Loucy (cell line): ENCODE measurements at regions not wholly inside any gene's neighbourhood (a gene's known extent, or its start where the extent isn't known, plus 50 kb on each side); places are given as distances from the start of the nearest gene placed in this dataset.

Source experiments
- H2AFZ ChIP-seq: fragments of 200-600 bp; sonication (generic); 2 replicates; pipeline ENCODE4 v1.6.0; 2016; ENCODE audit warnings: antibody characterized with exemption, mild to moderate bottlenecking, low read length, moderate library complexity
- H3F3A ChIP-seq: fragments of 200-600 bp; 2 replicates; pipeline ENCODE4 v1.6.0; 2016; ENCODE audit warnings: antibody characterized with exemption, low read depth, mild to moderate bottlenecking
- H3K27me3 ChIP-seq: fragments of 200-600 bp; sonication (generic); 2 replicates; pipeline ENCODE4 v1.6.1; 2014; ENCODE audit warnings: low read length, mild to moderate bottlenecking; ENCODE audit not compliant: insufficient read depth, poor library complexity, severe bottlenecking
- H3K36me3 ChIP-seq: fragments of 200-600 bp; sonication (generic); 2 replicates; pipeline ENCODE4 v1.6.1; 2016; ENCODE audit warnings: low read length; ENCODE audit not compliant: insufficient read depth
- H3K4me1 ChIP-seq: fragments of 200-600 bp; sonication (generic); 2 replicates; pipeline ENCODE4 v1.5.1; 2014; ENCODE audit warnings: low read length, mild to moderate bottlenecking; ENCODE audit not compliant: insufficient read depth, poor library complexity, severe bottlenecking
- H3K4me2 ChIP-seq: fragments of 200-600 bp; sonication (generic); 2 replicates; pipeline ENCODE4 v1.6.0; 2014; ENCODE audit warnings: antibody characterized with exemption, low read length, low read depth, mild to moderate bottlenecking; ENCODE audit not compliant: poor library complexity, severe bottlenecking
- H3K4me3 ChIP-seq: fragments of 200-600 bp; sonication (generic); 2 replicates; pipeline ENCODE4 v1.5.1; 2014; ENCODE audit warnings: low read length, mild to moderate bottlenecking, mixed read lengths; ENCODE audit not compliant: poor library complexity, severe bottlenecking
- H3K79me2 ChIP-seq: fragments of 200-600 bp; sonication (generic); 2 replicates; pipeline ENCODE4 v1.6.1; 2014; ENCODE audit warnings: low read length; ENCODE audit not compliant: insufficient read depth
- H3K9ac ChIP-seq: fragments of 200-600 bp; sonication (generic); 2 replicates; pipeline ENCODE4 v1.6.0; 2014; ENCODE audit warnings: mild to moderate bottlenecking, low read depth, low read length, moderate library complexity; ENCODE audit not compliant: poor library complexity, severe bottlenecking
- H3K9me2 ChIP-seq: fragments of 200-600 bp; sonication (generic); replicated peaks from 2 replicates; pipeline ENCODE4 v1.6.1; 2016; ENCODE audit warnings: low read depth, low read length, mixed read lengths
- H3K9me3 ChIP-seq: fragments of 200-600 bp; sonication (generic); 2 replicates; pipeline ENCODE4 v1.6.1; 2014; ENCODE audit warnings: mild to moderate bottlenecking, antibody characterized with exemption, low read length, low read depth; ENCODE audit not compliant: insufficient read depth
- H4K20me1 ChIP-seq: fragments of 200-600 bp; sonication (generic); 2 replicates; pipeline ENCODE4 v1.6.0; 2014; ENCODE audit warnings: antibody characterized with exemption, low read length, mild to moderate bottlenecking; ENCODE audit not compliant: insufficient read depth, poor library complexity, severe bottlenecking
- CTCF ChIP-seq: fragments of 200-600 bp; sonication (generic); conservative IDR thresholded peaks from 2 replicates; pipeline ENCODE4 v1.5.1; 2014; ENCODE audit warnings: mild to moderate bottlenecking, antibody characterized with exemption, low read length
- EZH2phosphoT487 ChIP-seq: fragments of 200-600 bp; IDR thresholded peaks from 2 replicates; pipeline ENCODE4 v1.6.1; 2018; ENCODE audit warnings: antibody characterized with exemption, mild to moderate bottlenecking, moderate library complexity, borderline replicate concordance

- Histone ChIP-seq H3K9me2 (no peaks in the 10 kb centered on the region), H2AFZ (no peak overlapping the region), H3K27me3 (no peaks in the 10 kb centered on the region), H3F3A (no peaks in the 10 kb centered on the region), H3K4me1 (peaks cover 9% of the 10 kb centered on the region), H3K79me2 (no peaks in the 10 kb centered on the region), H3K4me2 (no peak overlapping the region), H3K9me3 (no peaks in the 10 kb centered on the region), H4K20me1 (no peaks in the 10 kb centered on the region), H3K9ac (no peak overlapping the region), H3K4me3 (no peak overlapping the region), H3K36me3 (no peaks in the 10 kb centered on the region)
- no peak for TF ChIP-seq CTCF
- TF ChIP-seq EZH2phosphoT487, result no peak
Observed at GRCh38 chr1:53378061-53378460, 50.2 kb upstream of the LRP8 start.

- H3F3A ChIP-seq, result no peaks in the 10 kb centered on the region
- no peak overlapping the region for H3K4me2 ChIP-seq
- H3K9ac ChIP-seq, result no peak overlapping the region
- no peaks in the 10 kb centered on the region for H4K20me1 ChIP-seq
- peaks cover 9% of the 10 kb centered on the region for H3K4me1 ChIP-seq
- no peaks in the 10 kb centered on the region for H3K36me3 ChIP-seq
- H3K79me2 ChIP-seq, result no peaks in the 10 kb centered on the region
- H3K4me3 ChIP-seq, result no peak overlapping the region
- no peak for TF ChIP-seq EZH2phosphoT487
- TF ChIP-seq CTCF, result no peak
- no peaks in the 10 kb centered on the region for H3K9me3 ChIP-seq
- no peaks in the 10 kb centered on the region for H3K27me3 ChIP-seq
- H2AFZ ChIP-seq, result no peak overlapping the region
- no peaks in the 10 kb centered on the region for H3K9me2 ChIP-seq
Observed at GRCh38 chr1:53378932-53379661, 51.2 kb upstream of the LRP8 start.

- Histone ChIP-seq H2AFZ (no peak overlapping the region), H4K20me1 (no peaks in the 10 kb centered on the region), H3K4me2 (no peak overlapping the region), H3K9me2 (no peaks in the 10 kb centered on the region), H3F3A (no peaks in the 10 kb centered on the region), H3K4me3 (no peak overlapping the region), H3K27me3 (no peaks in the 10 kb centered on the region), H3K79me2 (no peaks in the 10 kb centered on the region), H3K36me3 (no peaks in the 10 kb centered on the region), H3K9ac (no peak overlapping the region), H3K9me3 (no peaks in the 10 kb centered on the region), H3K4me1 (peaks cover 9% of the 10 kb centered on the region)
- no peak for TF ChIP-seq EZH2phosphoT487
- no peak for TF ChIP-seq CTCF
Observed at GRCh38 chr1:53379662-53380002, 51.8 kb upstream of the LRP8 start.
